Peyer's patch (tissue), 4 donors: ENCODE measurements at regions not wholly inside any gene's neighbourhood (a gene's known extent, or its start where the extent isn't known, plus 50 kb on each side); places are given as distances from the start of the nearest gene placed in this dataset.
"Not testable (repeated sequence)": the region's sequence is repeated elsewhere in the genome, so short reads cannot be mapped to it uniquely, and the experiment has no call there.

Experiments
- POLR2A ChIP-seq, 2 donors: fragments of 450-650 bp; IDR thresholded peaks; one replicate each; pipeline ENCODE4 v1.5.1; 2017; ENCODE audit warnings: antibody characterized with exemption in 2 of 2, mild to moderate bottlenecking in 2 of 2, moderate library complexity in 2 of 2
- TF ChIP-seq, protein P1 (sequence below), 6 experiments: fragments of 450-650 bp in 4 of 6; fragments of 200-600 bp in 2 of 6; sonication (generic) in 1 of 6; IDR thresholded peaks; one replicate each; pipeline ENCODE4 v1.5.1; 2017 to 2019; ENCODE audit warnings: antibody characterized with exemption in 6 of 6, mild to moderate bottlenecking in 3 of 6, moderate library complexity in 1 of 6

DNA sequence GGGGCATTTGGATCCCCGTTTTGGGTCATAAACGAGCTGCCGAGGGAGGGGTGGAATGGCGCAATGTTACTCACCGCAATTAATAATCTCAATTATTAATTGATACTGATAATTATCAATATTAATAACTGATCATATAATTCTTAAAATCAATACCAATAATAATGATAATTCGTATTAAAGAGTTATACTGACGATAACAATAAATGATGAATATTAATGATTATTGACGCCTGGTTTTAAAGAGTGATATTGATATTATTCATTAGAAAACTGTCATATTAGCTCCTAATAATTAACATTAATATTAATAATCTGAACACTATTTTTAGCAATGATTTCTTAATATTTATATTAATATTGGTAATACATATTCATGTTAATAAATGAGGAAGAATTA, 92.4 kb downstream of the OTOP1 start:
- TF ChIP-seq, protein P1, sequence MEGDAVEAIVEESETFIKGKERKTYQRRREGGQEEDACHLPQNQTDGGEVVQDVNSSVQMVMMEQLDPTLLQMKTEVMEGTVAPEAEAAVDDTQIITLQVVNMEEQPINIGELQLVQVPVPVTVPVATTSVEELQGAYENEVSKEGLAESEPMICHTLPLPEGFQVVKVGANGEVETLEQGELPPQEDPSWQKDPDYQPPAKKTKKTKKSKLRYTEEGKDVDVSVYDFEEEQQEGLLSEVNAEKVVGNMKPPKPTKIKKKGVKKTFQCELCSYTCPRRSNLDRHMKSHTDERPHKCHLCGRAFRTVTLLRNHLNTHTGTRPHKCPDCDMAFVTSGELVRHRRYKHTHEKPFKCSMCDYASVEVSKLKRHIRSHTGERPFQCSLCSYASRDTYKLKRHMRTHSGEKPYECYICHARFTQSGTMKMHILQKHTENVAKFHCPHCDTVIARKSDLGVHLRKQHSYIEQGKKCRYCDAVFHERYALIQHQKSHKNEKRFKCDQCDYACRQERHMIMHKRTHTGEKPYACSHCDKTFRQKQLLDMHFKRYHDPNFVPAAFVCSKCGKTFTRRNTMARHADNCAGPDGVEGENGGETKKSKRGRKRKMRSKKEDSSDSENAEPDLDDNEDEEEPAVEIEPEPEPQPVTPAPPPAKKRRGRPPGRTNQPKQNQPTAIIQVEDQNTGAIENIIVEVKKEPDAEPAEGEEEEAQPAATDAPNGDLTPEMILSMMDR (IDR thresholded peaks at IDR 0.05): not testable (repeated sequence)
- not testable (repeated sequence) for TF ChIP-seq POLR2A (IDR thresholded peaks at IDR 0.05)
